HK-2 (cell line): ENCODE measurements at regions not wholly inside any gene's neighbourhood (a gene's known extent, or its start where the extent isn't known, plus 50 kb on each side); places are given as distances from the start of the nearest gene placed in this dataset.

ENCODE experiments used
- DNase-seq: peaks from one replicate; pipeline ENCODE4 v3.0.0-alpha.2; 2018; ENCODE audit not compliant: unreplicated experiment

DNA sequence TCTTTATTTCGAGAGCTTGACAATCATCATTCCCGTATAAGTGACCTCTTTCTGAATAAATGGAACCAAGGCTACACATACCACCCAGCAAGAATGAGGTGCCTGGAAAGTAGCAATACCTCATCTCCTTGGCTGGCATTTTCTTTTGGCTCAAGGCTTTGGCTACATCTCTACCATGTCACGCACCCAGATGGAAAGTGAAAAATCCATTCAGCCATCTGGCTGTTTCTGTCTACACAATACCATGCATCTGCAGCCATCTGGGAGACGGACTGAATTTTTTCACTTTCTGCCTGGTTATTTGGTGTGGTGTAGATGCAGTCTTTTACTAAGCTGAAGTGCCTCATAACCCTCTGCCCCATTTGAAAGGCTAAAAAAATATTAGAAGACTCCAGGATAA is 566.9 kb downstream of the BCL11A start:
- DNase-seq: no peak

DNA sequence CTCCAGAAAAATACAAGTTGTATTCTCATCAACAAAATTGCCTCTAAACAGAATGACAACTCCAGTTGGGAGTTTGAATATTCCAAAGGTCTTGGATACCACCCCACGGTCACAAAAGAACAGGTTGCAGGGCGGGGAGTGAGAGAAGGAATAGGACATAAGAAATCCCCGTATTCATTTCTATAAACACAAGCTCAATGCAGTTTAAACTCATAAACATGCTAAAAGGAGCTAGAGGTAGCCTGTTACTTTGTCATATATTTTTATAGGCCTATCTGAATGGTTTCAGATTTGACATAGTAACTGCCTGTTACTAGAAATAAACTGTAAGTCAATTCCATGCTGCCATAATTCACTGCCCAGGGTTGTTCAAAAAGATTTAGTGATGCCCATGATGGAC is 567.5 kb downstream of the BCL11A start:
- DNase-seq: no peak

DNA sequence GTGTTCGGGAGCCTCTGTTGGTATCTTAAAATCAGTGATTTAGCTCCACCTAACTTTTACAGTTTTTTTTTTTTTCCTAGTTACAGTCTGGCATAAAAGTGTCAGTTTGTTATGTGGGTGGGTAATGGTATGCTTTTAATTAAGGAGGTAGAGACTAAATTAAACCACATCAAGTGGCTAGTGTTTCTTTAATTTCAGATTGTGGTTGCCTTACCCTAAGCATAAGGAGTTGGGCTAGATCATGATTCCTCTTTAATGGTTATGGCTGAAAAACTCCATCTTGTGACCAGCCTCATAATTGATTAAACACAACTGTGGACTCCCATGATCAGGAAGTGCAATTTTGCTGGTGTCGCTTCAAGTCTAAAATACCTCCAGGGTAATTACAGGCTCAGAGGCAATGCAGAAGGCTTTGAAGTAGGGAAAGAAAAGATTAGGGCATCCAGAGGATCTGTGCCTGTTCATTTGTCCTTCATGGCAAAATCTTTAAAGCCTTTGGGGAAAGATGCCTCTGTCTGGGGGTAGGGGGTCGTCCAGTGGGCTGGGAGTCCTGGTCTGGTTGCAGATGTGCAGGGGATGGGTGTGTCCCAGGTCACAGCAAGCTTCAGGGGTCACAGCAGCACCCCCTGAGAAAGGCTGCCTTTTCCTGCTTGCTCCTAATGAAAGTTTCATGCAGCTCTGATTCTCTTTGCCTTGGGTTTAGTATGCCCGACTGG is 579.2 kb downstream of the BCL11A start:
- DNase-seq: no peak

DNA sequence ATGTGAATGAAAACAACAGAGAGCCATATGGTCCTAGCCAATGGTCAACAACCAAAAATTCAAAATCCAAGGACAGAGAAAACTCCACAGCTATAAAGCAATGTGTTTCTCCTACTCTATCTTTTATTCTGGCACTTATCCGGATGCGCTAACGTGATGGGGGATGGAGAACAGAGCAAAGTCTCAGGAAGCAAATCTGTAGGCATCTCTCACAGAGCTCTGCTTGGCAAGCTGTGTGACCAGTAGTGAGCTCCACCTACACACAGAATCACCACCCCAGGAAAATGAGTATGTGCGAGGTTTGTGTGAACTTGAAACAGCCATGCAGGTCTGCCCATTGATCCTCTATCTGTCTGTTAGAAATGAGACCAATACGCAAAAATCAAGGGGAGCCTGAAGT is 584.3 kb downstream of the BCL11A start:
- no peak for DNase-seq

DNA sequence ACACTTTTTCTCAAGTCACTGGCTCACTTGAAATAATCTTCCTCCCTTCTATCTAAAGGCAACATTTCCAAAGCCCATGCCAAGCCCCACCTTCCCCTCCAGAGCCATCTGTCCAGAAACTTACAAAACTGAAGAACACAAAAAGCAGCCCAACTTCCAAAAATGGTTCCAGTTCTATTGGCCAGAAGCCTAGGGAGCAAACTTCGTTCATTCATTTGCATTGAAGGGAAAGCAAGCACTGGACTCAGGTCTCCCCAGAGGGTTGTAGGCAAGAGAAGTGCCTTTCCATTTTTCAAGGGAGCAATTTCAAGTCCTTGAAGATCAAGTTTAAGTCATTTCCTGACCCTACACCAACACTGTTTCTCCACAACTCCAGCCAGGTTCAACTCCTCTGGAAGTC is 585.0 kb downstream of the BCL11A start:
- no peak for DNase-seq

DNA sequence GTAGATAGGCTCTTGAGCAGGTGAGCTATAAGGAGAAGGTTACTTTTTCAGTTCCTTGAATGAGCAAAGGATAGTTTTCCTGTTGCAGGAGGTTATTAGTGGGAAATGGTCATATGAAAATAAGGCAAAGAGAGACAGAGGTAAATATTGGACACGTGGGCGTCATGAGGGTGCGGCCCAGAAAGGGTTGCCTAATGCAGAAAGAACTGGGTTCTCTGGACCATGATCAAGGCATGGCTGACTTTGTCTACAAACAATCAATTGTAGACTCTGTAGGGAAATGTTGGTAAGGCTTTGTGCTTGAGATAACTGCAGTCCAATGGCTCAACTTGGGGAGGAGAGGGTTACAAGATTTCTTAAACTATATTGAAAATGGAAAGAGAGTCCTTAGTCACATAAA is 585.8 kb downstream of the BCL11A start:
- no peak for DNase-seq

DNA sequence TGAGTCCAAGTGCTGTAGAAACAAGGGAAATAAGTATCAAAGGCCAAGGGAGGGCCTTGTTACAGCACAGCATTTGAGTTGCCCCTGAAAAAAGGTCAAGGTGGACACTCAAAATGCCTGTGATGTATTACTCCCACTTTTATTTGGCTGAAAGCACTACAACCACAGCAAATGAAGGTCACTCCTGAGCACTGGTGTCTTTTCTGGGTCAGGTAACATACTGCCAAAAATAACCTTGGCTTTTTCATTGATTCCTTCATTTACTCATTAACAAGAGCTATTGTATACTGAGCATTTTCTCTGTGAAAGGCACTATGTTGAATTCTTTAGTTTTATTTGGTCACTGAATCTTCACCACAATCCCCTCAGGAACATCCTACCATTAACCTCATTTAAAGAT is 590.3 kb downstream of the BCL11A start:
- no peak for DNase-seq

DNA sequence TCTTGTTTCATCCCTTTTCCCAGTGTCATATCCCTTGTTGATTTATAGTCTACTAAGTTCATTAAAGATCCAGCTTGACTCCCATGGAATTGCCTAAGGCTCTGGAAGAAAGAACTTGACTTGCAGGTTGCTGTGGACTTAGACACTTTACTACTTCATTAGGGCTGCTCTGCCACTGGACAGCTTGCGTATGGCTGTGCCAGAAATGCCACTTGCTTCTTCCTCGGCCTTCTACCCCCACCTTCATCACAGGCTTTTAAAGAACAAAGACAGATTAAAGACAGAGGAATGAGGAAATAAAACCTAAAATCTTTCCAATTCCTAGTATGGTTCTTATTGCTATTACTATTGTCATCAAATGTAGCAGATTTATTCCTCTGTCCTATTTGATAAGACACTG is 591.7 kb downstream of the BCL11A start:
- DNase-seq: no peak

DNA sequence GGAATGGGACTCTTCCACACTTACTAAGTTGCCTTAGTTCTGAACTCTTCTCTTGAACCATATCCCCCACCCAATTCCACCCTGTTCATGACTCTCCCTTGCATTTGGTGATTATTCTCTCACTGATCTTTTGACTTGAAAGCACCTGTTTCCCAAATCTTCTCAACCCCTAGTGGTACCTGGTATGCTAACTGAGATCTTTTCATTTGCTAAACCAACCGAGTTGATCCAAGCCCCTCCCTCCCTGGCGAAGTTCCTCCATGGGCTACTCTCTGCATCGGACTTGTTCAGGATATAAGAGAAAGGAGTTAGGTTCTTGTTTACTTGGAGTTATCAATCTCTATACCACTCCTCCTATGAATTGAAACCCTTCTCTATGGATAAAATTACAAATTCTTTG is 593.5 kb downstream of the BCL11A start:
- DNase-seq: no peak

DNA sequence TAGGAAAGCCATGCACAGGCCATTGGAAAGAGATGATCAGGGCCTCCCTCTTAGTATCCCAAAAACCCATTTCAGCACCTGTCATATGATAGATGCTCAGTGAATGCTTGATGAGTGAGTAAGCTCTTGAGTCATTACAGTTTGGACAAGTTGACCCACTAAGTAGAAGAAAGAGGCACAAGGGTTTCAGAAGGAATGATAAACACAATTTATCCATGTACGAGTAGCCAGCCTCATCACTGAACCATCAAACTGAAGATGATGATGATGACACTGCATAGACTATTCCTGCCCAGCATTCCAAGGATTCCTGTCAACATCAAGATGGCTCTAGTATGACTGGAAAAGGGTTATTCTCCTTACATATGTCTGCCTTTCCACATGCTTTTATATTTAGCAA is 596.0 kb downstream of the BCL11A start:
- DNase-seq: no peak

DNA sequence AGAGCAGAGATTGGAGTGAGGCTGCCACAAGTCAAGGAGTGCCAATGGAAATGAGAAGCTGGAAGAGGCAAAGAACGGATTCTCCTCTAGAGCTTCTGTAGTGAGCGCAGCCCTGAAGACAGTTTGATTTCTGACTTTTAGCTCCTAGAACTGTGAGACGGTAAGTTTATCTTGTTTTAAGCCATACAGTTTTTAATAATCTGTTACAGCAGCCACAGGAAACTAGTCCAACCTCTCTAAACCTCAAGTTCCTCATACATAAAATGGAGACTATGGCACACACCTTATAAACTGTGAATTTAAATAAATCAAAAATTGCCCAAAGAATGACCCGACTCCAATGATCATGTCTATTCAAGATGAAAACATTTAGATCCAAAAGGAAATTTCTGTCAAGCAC is 596.5 kb downstream of the BCL11A start:
- no peak for DNase-seq

DNA sequence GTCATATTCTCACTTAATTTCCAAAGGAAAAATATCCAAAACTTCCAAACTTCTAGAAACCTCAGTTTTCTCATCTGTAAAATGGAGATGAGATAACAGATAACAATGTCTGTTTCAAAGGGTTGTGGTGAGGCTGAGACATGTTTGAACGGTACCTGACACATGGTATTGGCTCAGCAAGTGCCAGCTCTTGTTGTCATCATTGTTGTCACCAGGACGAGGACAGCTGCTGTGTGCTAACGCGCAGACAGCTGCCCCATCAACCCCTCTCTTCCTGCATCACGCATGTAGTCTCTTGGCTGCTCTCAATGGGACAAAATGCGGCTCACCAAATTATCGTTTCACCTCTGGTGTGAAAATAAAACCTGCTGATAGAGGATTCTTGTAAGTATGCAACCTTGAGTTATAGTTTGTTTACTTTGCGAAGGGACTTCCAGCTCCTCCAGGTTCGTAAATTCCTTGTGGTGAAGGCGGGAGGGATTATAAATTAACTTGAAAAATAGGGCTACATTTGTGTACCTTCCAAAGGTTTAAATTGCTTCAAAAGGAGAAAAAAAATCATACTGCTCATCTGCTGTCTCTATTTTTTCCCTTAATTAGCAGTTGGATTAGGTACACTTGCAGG is 605.4 kb downstream of the BCL11A start:
- DNase-seq: no peak

DNA sequence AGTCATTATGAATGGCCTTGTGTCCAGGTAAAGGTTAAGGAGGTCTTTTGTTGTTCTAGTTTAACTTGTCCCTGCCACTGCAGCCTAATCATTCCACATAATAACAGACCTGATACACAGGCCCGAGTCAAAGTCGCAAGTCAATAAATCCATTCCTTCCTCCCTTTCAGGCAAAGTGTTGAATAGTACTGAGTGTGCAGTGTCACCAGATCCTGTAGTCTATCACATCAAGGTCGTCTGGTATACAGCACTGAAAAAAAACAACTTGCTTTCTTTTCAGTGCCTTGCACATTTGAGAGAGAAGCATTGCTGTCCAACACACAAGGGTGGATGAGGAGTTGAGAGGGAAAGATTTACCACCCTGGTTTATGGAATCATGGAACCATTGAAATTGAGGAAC is 606.2 kb downstream of the BCL11A start:
- no peak for DNase-seq

DNA sequence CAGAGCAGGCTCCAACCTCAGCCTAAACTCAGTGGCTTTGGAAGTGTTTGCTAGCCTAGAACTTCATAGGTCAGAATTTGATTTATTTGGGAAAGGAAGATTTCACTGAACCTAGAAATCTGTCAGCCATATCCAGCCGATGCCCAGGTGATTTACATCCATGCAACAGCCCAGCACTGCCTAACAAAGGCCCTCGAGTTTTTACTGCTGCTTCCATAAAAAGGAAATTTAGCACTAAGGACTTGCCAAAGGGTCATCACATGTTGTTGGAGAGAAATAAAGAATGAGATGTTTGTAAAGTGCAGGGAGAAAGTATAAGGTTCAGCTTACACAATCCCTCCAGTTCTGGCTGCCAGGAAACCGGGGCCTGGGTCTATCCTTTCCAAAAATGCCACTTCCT is 614.2 kb downstream of the BCL11A start:
- no peak for DNase-seq

DNA sequence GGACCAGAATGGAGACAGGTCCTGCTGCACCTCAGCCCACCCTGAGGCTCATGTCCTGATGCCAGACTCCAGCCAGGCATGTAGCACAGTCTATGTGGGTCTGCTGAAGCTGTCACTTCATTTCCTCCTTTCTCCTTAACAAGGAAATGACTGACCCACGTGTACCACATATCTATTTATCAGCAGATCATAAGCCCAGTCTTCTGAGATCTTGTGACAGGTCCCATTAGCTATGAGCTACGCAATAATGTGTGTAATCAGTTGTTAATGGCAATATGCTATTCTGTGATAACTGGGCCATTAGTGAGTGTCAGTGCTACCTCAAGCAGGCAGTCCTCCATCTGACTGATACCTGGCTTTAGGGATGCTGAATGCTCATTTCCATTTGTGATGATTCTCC is 615.3 kb downstream of the BCL11A start:
- DNase-seq: no peak

DNA sequence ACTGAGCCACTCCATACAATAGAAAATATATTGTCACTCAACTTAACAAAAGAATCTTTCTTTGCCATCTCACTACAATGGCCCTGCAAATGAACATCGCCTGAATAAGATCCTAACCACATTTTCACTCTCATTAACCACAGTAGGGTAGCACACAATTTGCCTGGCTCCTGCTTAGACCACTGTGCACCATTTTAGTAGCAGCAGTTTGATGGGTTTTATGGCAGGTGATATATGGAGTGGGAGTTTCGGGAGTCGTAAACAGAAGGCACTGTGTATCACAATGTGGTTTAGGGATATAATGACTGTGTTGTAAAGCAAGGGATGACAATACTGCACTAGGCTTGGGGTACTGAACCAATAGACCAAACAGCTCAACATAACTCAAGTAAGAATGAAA is 617.4 kb downstream of the BCL11A start:
- DNase-seq: no peak

DNA sequence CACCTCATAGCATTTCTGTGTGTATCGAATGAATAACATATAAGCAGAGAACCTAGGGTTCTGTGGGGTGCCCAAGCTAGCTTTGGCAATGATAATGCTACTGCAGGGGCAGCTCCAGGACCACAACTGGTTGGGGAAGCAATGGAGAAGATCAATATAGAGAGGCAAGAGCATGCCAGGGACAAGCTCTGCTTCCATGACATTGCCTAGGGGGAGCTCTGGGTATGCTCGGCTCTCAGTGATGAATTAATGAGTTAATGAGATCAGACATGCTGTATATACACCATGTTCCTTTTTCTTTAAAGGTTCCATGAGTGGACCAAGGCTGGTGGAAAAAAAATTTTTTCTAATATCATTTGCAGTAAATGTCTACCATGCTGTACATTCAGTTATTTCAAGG is 618.4 kb downstream of the BCL11A start:
- no peak for DNase-seq

DNA sequence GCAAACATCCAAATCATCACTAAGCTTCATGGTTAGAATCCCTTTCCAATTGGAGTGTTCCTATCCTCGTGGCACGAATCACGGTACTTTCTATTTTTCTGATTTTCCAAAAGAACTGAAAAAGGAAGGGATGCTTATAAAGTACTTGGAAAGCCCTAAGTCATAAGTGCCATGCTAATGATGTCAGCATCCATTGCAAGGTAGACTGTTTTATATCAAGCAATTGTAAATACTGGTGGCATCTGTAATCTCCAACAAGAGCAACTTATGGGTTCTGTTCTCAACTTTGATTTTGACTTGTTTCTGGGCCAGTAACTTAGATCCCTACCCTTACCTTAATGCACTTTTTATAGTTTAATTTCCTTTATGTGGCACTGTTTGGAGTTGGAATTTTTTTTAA is 619.5 kb downstream of the BCL11A start:
- DNase-seq: no peak

DNA sequence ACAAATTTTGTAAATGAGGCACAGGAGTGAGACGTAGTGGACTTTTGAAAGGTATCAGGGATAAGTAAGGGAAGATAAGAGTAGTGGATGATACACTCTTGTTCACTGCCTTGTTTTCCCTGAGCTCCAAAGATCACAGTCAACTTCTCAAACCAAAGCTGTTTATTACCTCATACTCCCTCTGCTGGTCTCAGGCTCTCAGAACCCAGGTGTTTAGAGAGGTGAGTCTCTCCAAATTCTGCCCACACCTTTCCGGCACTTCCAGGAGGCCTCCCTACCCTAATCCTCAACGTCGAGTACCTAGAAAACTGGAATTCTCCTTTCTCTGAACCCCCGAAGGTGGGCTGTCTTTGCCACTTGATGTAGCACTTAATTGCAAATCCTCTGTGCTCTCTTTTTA is 621.1 kb downstream of the BCL11A start:
- no peak for DNase-seq

DNA sequence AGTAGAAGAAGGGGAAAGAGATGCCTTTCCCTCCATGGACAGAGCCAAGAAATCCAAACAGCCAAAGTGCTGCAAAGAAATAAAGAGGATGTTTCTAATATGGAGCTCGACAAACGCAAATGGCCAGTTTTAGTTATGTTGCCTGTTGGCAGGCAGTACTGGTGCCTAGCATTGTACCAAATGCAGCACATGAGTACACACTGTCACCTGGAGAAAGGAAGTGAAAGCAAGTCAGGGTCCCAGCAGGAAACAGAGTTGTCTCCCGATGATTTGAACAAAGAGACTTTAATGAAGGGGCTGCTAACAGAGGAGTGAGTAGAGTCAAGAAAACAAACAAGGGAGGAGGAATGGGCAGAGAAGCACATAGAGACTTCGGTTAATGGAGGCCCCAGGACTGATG is 623.0 kb downstream of the BCL11A start:
- no peak for DNase-seq

DNA sequence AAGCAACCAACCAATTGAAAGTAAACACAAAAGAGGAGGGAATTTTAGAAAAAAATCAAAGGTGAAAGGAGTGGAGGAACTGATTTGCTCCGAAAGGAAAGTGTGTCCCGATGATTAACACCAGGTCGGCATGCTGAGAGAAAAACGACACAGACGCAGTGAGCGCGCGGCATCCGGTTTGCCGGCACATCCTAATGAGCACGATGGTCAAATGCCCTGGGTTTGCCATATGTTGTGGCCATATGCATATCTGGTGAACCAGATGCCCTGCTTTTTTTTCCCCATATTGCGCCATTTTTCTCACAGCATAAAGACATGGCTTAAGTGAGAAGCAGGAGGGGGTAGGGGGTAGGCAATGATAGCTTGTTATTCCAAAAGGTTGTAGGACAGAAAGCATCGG is 626.7 kb downstream of the BCL11A start:
- DNase-seq: no peak

DNA sequence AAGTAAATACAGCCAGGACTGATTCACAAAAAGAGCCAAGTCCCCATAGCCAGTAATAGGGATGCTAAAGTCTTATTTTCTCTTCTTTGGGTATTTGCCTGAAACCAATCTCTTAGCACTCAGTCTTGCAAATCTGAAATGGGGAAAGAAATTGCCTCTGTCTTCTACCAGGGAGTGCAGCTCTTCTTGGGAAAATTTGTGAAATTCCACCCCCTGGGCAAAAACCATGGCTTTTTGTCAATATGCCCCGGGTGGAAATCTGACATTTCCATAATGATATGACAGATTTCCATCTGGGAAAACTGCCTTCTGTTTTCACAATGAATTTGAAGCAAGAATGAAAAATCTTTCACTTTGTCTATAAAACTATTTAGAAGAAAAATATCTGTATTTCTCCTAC is 628.1 kb downstream of the BCL11A start:
- no peak for DNase-seq

DNA sequence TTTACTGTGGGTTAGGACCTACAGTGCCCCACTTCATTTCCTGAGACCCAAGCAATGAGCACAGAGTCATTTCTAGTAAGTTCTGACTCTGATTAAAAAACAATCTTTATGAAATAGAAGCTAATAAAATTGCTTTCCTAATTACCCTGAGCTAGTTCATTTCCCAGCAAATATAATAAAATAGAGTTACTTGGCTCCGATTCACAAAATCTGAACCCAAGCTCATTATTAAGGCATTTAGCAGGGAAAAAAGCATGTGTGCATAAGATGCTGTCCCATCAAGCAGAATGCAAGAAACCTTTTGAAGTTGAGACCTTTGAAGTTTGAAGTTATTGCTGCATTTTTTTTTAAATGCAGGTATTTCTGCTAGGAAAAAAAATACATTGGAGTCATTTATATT is 629.1 kb downstream of the BCL11A start:
- no peak for DNase-seq

DNA sequence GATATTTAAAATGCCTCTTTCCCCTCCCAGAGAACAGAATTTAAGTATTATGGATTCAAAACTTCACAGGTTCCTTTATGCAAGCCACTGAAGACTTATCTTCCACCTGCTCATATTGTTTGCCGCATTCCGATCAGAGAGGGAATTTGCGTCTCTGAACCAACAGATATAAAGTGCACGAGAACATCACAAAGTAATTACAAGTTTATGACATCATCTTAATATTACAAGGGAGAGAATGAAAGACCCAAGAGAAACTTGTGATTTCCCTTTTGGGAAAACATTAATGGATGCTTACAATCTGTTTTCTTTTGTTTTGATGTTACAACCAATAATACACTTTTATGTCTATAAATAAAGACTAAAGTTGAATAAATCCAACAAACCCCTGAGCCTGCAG is 631.0 kb downstream of the BCL11A start:
- no peak for DNase-seq
